ENCODE measurements at regions not wholly inside any gene's neighbourhood (a gene's known extent, or its start where the extent isn't known, plus 50 kb on each side); places are given as distances from the start of the nearest gene placed in this dataset.
A peak's percentile ranks its signal among the peaks of the same experiment; 100 is the strongest.

DNA sequence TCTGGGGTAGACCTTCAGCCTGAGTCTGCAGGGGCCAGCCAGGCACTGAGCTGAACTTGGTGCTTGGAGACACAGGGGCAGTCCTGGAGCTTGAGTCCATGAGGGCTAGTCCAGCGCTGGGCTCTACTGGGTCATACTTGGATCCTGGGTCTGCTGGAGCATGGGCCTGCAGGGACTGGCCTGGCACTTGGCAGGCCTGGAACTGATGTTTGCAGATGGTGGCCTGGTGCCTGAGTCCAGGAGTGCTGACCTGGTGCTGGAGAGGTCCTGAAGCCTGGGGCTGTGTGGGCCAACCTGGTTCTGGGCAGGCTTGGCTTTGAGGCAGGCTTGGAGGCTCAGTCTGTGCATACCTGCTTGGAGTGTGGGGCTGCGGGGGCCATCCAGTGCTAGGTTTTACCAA is 143.4 kb upstream of the DSCAM start:
- ATAC-seq = no peak

DNA sequence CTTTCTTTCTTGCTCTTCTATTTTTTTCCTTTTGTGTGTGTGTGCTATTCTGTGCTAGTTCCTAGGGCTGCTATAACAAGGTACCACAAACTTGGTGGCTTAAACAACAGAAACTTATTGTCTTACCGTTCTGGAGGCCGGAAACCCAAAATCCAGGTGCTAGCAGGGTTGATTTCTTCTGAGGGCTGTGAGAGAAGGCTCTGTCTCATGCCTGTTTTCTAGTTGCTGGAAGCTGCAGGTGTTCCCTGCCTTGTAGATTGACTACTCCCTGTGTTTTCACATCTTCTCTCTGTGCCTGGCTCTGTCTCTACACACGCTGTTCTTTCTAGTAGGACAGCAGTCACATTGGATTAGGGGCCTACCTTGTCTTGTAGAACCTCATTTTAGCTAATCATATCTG is 150.9 kb upstream of the DSCAM start:
- ATAC-seq = no peak

DNA sequence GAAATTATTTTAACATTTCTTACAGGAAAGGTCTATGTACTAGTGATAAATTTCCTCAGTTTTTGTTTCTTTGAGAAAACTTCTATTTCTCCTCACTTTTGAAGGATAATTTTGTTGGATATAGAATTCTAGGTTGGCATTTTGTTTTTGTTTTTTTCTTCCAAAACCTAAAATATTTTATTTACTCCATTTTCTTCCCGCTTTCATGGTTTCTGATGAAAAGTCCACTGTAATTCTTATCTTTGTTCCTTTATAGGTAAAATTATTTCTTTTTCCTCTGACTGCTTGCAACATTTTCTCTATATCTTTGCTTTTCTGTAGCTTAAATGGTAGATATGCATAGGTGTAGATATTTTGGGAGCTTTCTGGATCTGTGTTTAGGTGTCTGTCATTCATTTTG is 153.9 kb upstream of the DSCAM start:
- no peak for ATAC-seq

DNA sequence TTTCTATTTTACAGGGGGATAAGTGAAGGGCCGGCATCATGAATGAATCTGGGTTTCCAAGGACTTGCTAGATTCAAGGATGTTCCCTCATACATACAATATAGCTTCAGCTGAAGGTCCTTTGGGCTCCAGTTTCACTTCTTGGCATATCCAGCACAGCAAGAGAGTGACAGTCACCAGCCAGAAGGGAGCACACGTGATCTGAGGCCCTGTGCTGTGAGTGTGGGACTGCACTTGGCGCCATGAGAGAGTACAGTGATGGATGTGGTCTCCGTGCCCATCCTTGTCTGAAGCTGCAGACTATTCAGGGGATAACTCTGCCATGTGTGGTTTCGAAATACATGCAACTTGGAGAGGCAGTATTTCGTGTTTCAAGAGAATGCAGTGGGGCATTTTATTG is 159.7 kb upstream of the DSCAM start:
- ATAC-seq = no peak

DNA sequence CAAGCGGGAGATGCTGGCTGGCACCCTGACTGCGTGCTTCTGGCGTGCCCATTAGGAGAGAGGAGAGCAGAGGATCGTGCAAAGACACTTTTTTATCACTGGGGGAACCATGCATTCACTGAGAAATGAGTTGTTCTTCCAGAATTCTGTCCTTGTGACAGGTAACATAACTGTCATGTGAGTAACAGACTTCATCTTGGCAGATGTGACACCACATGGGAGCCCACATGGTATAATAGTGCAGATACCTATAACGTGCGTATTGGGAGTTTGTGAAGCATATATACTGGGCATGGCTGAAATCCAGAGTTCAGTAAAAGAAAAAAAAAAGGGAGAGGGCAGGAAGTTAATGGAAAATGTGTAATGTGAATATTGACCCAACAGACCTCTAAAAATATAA is 159.6 kb upstream of the BACE2 start:
- ATAC-seq = no peak

DNA sequence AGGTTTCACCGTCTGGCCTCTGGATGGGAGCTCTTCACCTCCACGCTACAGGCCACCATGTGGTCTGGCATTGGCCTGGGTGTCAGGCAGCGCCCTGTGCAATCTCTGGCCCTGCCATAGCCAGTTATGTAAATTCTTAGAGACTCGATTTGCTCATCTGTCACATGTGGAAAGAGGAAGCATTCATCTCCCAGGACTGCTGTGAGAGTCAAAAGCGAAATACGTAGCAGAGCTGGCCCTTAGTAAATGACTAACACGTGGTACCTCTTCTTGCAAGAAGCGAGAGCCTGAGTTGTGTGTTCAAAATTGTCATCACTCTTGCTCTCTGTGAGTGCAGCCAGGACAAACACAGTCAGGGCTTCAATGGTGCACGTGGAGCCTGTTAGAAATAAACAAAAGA is 159.0 kb upstream of the BACE2 start:
- ATAC-seq = no peak

DNA sequence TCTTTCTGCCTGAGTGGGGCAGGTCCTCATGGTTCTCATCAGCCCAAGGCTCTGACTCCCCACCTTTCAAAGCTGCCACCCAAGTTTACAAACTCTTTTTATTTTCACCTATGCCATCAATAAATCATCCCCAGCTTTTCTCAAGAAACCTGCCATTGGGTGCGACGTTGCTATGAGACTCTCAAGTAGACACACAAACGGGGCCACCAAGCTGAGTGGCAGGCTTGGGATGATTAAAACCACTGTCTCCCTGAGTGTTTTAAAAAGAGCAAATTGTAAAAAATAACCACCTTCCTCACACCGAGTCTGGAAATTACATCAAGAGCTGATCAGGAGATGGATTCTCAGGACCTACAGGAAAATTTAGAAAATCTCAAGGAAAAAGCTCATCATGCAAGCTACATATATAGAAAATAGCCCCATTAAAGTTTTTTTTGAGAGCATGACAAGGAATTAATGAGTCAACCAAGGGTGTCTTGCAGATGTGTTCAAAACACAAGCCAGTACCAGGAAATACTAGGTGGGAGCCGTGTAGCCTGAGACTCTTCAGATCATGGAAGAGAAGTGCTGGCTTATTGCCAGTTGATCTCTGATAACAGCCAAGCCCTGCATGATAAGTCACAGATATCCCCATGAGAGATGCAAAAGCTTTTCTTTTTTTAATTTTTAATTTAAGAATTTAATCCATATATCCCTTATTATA is 158.4 kb upstream of the BACE2 start:
- ATAC-seq = no peak

DNA sequence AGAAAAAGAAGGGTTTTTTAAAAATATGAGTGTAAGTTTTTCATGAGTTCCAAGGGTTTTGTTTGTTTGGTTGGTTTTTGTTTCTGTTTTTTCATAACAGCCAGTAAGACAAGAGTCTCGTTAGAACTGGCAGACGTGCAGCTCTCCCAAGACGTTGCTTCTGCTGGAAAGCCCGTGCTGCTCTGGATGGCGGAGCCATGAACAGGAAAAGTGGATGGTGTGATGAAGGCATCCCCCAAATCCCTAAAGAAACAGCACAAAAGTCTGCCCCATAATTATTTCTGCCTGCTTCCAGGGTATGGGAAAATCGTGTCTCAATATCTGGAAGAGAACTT is 157.9 kb upstream of the BACE2 start:
- ATAC-seq = no peak

DNA sequence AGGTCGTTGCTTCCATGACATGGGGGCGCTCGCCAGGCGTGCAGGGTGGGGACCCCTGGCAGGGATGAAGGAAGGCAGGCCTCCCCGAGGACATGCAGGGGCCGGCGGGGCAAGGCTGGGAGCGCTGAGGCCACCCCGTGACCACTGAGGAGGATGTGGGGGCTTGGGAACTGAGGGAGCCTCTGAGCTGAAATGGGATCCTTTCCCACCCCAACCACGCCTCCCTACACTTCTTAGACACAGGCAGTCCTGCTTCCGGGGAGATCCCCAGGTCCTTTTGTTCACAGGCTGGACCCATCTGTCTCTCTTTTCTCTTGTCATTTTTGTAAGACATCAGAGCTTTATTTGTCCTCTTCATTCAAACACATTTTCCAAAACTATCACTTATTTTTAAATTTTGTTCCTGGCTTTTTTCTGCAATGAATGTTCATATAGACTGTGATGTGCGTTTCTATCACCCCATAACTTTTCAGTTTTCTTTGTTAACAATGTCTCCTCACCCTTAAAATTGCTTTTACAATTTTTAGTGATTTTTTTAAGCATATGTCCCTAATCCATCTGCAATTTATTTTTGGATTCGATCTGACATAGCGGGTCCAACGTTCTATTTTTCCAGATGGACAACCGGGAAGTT is 156.7 kb upstream of the BACE2 start:
- no peak for ATAC-seq

DNA sequence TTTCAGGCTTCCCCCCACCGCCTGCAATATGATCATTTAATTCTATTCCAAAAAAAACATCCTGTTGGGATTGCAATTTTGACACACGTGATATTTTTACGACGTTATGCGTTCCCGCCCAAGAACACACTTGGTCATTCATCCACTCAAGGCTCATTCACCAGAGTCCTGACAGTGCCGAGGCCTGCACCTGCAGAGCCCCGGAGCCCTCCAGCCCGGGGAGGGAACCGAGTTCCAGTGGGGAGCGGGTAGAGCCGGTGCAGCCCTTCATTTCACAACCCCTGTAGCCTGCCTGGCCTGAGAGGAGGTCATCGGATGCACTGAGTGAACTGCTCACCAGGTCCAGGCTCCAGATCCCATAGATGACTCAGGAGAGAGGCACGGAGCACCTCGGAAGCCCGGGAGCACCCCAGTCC is 156.0 kb upstream of the BACE2 start:
- peak; percentile 10 for ATAC-seq

DNA sequence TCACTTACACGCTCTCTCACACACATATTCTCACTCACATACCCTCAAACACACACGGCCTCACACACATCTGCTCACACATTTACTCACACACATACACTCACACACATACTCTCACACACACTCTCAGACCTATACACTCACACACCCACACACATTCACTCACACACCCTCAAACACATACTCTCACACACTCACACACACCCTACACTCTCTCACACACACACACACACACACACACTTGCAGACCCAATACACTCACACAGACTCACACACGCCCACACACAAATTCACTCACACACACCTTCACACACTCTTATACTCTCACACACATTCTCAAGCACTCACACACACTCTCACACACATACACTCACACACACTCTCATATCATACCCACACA is 155.5 kb upstream of the BACE2 start:
- no peak for ATAC-seq

DNA sequence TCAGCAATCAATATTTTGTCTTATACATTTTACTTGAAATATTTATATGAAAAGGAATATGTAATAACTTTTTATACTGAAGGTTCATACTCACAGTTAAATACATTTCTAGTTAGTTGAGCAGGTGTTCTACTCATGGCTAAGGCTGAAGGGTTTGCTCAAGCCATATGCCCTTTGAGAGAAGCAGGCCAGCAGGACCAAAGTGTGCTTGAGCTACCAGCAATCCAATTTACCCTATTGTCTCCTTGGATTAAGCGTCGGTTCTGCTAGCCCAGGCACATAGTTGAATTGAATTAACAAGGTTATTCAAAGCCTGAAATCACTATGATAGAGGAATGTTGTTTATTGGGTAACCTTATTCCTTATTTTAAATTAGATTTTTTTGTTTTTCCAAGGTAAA is 151.5 kb upstream of the BACE2 start:
- no peak for ATAC-seq

DNA sequence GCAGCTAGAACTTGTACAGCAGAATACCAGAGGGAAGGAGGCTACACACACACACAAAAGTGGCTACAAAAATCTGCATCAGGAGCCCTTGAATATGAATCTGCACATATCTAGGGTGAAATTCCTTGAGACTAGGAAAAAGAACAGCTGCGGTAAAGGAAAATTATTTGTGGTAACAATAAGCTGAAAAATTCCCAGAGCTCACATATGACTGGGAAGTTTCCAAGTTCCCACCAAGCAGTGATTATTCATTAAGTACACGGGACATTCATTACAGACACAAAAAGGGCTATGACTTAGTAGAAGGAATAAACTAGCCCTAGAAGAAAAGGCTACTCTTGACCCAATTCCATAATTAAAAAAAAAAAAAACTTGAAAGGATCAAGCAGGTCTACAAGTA is 149.5 kb upstream of the BACE2 start:
- no peak for ATAC-seq

DNA sequence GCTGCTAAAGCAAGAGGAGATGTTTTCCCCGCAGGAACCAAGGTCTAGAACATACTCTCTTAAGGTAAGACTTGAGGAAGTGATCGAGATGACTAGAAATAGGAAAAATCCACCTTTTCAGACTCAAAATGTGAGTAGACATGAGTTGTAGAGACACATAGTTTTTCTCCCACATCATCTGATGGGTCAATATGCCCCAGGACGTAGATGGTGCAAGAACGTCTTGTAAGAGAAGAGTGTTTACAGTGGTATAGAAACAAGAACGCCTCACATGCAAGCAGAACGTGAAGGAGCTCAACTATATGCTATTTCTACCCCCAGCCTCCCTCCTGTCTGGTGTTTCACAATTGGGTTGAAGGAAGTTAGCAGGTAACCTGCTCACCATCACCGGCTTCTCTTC is 144.0 kb upstream of the BACE2 start:
- ATAC-seq = no peak

DNA sequence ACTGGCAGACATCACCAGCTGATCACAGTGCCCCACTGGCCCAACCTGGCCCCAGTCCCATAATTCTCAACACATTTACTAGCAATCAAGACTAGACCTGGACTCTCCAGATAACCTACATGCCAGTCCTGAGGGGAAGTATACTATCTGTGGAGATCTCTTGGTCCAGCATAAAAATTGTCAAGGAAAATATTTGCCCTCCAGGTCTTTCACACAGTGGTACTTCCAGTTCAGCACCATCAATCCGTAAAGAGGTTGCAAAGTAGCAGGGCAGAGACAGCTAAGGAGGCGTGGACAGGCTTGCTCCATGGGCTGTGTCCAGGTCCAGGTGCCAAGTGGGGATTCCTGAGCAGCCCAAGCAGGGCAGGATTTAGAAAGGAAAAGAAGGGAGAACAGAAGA is 143.6 kb upstream of the BACE2 start:
- ATAC-seq = no peak

DNA sequence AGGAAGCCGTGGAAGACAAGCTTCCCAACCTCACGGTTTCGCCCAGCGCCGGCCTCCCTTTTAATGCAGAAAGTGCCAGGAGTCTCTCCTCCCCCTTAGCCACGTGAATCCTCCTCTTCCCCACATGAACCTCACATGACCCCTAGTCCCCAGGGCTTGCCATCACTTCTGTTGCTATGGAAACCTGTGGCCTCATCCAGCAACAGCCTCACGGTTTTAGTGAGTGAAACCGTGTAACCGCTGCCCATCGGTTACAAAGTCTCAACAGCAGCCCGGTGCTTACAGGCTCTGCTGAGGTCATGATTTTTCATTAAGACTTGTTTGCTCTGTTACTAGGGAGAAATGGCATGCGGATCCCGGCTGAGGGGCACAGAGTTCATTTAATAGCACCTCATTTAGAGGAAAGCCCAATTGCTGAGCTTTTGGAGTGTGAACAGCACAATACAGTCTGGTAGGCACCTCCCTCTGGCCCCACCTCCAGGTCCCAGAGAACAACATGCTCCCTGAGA is 143.2 kb upstream of the BACE2 start:
- ATAC-seq = no peak

DNA sequence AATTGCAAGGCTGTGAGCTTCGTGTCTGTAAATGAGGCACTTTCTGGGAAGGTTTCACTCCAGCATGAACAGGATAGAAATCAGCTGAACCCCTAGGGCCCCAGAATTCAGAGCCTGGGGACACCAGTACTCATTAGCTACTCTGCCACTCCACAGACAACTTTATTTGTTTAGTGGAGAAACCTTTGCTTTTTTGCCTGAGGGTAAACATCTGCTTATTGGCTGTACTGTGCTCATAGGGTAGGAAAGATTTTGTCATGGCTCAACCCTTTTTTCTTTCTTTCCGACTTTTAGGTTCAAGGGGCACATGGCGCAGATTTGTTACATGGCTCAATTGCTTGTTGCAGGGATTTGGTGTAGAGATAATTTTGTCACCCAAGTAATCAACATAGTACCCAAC is 138.4 kb upstream of the BACE2 start:
- ATAC-seq = no peak

DNA sequence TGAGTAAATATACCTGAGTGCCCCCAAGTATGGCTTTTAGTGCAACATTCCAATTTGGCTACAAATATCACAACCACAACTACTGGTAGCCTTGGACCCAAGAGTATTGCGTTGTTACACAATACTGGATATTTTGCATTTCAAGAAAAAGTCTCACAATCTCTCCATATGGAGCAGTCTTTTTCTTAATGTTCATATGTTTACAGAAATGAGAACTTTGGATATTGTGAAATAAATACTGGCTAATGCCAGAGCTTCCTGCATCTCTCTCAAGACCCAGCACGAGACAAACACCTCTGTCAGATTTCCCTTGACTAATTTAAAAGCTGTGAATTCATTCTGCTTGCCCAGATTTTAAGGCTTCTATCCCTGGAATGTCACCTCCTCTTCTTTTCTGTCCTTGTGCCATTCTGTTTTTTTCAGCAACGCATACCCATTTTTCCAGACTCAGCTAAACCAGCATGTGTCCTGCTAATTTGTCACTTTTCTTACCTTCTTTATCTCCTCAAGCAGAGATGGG is 136.2 kb upstream of the BACE2 start:
- ATAC-seq = no peak

DNA sequence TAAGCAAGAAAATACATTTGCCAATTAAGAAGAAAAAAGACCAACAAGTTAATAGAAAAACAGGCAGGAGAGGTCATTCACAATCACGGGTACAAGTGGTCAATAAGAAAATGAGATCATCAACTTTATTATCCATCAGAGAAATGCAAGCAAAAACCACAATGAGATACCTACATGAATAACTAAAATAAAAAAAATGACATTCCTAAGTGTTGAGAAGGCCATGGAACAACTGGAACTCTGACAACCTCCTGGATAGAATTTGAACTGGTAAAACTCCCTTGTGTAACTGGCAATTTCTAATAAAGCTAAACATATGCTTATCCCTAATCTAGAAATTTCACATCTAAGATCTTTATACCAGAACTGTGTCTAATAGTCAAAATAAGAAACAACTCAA is 135.4 kb upstream of the BACE2 start:
- no peak for ATAC-seq

DNA sequence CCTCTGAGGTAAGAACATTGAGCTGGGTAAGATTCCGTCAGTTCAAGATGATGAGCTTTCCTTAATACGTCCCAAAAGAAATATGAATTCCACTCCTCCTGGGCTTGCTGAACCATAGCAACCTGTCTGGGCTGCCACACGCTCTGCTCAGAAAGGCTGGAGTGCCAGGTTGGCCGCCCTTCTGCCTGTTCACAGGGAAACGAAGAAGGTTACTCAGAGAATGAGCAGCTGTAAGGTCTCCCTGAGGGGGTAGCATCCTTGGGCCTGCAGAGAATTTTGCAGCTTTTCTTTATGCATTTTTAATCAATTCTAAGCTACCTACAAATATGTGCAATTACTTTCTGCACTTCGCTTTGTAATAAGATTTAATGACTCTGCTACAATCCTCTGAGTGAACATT is 130.7 kb upstream of the BACE2 start:
- no peak for ATAC-seq

DNA sequence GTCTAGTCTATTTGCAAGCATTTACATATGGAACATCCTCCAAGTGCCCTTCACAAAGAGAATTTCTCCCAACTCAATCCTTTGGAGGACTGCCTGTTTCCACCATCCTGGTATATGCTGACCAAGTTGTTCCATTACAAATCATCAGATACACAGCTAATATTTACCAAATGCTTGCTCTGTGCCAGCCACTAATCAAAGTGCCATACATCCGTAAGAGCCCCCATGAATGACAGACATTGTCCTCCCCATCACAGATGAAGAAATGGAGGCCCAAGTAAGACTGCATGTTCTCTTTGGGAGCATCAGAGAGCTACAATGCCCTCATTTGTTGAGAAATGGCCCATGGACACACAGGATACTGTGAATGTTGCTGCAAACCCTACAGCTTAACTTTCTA is 130.0 kb upstream of the BACE2 start:
- ATAC-seq = no peak

DNA sequence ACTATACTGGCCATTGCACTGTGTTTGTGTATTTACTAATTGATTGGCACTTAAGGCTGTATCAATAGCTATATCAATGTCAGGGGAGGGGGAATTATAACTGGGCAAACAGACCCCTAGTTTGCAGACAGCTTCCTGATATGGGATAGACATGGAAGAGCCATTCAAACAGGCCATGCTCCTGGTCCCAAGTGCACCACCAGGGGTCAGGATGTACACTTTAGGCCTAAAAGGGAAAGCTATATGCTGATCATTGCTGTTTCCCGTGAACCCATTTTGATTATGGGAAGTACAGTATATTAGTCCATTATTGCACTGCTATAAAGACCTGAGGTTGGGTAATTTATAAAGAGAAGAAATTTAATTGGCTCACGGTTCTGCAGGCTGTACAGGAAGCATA is 124.9 kb upstream of the BACE2 start:
- ATAC-seq = peak; percentile 31

DNA sequence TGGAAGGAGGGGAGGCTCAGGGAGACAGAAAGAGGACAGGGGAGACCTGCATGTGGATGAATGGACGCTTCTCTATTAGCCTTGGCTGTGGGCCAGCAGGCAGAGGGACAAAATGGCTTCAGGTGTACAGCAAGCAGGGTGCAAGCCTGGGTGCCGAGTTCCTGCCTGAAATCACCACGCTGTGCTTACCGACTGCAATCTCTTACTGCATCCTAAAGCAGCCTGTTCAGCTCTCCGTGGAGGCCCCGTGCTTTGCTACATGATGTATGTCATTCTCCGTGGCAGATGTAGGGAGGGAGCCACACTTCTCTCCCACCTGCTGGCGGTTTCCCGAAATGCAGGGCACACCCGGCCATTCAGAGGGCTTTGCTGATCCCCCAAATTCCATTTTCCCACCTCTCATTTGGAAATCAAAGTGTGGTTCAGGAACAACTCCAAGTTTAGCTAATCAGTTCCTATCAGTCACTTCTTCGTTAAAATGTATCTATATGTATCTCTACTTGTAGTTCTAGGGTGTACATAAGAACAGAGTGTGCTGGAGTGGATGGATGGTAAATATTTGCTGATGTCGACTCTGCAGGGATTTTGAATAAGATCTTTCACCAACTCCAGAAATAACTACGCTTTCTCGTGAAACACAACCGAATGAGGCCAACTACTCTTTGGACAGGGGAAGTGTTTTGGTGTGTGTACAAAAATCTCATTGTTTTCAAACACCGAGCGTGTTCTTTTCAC is 122.3 kb upstream of the BACE2 start:
- ATAC-seq = no peak

DNA sequence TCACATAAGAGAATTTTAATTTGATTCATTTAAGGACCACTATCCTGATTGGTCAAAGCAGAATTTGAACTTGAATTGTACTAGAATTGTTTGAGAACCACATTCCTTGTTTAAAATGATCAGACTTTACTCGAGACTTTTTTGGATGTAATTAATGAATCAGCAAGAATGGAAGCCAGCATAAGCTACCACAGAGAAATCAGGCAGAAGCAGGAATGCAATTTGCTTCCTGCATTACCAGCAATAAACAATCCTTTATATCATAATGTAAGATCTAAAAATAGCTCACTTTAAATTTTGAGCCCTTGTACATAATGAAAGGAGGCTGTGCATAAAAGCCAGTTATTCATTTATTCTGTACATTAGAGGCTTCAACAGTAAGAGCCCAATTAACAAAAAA is 119.8 kb upstream of the BACE2 start:
- ATAC-seq = no peak
